BLaER1 (cell line): ENCODE measurements at regions not wholly inside any gene's neighbourhood (a gene's known extent, or its start where the extent isn't known, plus 50 kb on each side); places are given as distances from the start of the nearest gene placed in this dataset.
"Not testable (repeated sequence)": the region's sequence is repeated elsewhere in the genome, so short reads cannot be mapped to it uniquely, and the experiment has no call there.

ENCODE experiments used
- H3K27ac ChIP-seq: shearing (Covaris generic); formaldehyde crosslinking; 2 replicates; pipeline ENCODE4 v1.8.1; 2022
- H3K27me3 ChIP-seq: shearing (Covaris generic); formaldehyde crosslinking; 2 replicates; pipeline ENCODE4 v1.8.1; 2022
- H3K36me3 ChIP-seq: shearing (Covaris generic); formaldehyde crosslinking; 2 replicates; pipeline ENCODE4 v1.8.1; 2022
- H3K4me1 ChIP-seq: shearing (Covaris generic); formaldehyde crosslinking; 2 replicates; pipeline ENCODE4 v1.8.1; 2022
- H3K4me2 ChIP-seq: shearing (Covaris generic); formaldehyde crosslinking; 2 replicates; pipeline ENCODE4 v1.8.1; 2022
- H3K4me3 ChIP-seq: shearing (Covaris generic); formaldehyde crosslinking; 2 replicates; pipeline ENCODE4 v1.8.1; 2022
- H3K9ac ChIP-seq: shearing (Covaris generic); formaldehyde crosslinking; 2 replicates; pipeline ENCODE4 v1.8.1; 2022
- H3K9me3 ChIP-seq: shearing (Covaris generic); formaldehyde crosslinking; 2 replicates; pipeline ENCODE4 v1.8.1; 2022
- H4K20me1 ChIP-seq: shearing (Covaris generic); formaldehyde crosslinking; 2 replicates; pipeline ENCODE4 v1.8.1; 2022
- Cebpa-rat ChIP-seq: shearing (Covaris generic); IDR thresholded peaks from 2 replicates; pipeline ENCODE4 v1.8.1; 2022

GRCh38 chr3:13142552-13143380, 69.5 kb upstream of the IQSEC1 start:
- Histone ChIP-seq H4K20me1 (peaks cover 9% of the 10 kb centered on the region; the same call in 1 of the 2 replicates), H3K4me3 (no peak overlapping the region), H3K9ac (no peak overlapping the region), H3K27ac (no peak overlapping the region), H3K4me1 (peaks cover 31% of the 10 kb centered on the region), H3K4me2 (no peak overlapping the region), H3K36me3 (no peaks in the 10 kb centered on the region), H3K27me3 (no peaks in the 10 kb centered on the region), H3K9me3 (peaks cover 6% of the 10 kb centered on the region; the same call in 1 of the 2 replicates)
- TF ChIP-seq Cebpa-rat = no peak

- no peaks in the 10 kb centered on the region for H3K36me3 ChIP-seq
- H3K4me3 ChIP-seq = no peak overlapping the region
- H3K9me3 ChIP-seq = peaks cover 6% of the 10 kb centered on the region; the same call in 1 of the 2 replicates
- no peak overlapping the region for H3K27ac ChIP-seq
- no peak for TF ChIP-seq Cebpa-rat
- H3K27me3 ChIP-seq = no peaks in the 10 kb centered on the region
- no peak overlapping the region for H3K4me2 ChIP-seq
- H3K9ac ChIP-seq = no peak overlapping the region
- peaks cover 31% of the 10 kb centered on the region for H3K4me1 ChIP-seq
- H4K20me1 ChIP-seq = peaks cover 9% of the 10 kb centered on the region; the same call in 1 of the 2 replicates
Observed at GRCh38 chr3:13141991-13142412, 68.8 kb upstream of the IQSEC1 start.

- Histone ChIP-seq H3K9ac (no peak overlapping the region), H3K4me2 (no peak overlapping the region), H4K20me1 (peaks cover 9% of the 10 kb centered on the region; the same call in 1 of the 2 replicates), H3K4me3 (no peak overlapping the region), H3K27ac (no peak overlapping the region), H3K27me3 (no peaks in the 10 kb centered on the region), H3K36me3 (no peaks in the 10 kb centered on the region), H3K4me1 (peaks cover 23% of the 10 kb centered on the region), H3K9me3 (peaks cover 6% of the 10 kb centered on the region; the same call in 1 of the 2 replicates)
- no peak for TF ChIP-seq Cebpa-rat
Observed at GRCh38 chr3:13141183-13141582, 68.0 kb upstream of the IQSEC1 start.

GRCh38 chr3:13140596-13140995, 67.4 kb upstream of the IQSEC1 start:
- Histone ChIP-seq H4K20me1 (peaks cover 9% of the 10 kb centered on the region; the same call in 1 of the 2 replicates), H3K36me3 (no peaks in the 10 kb centered on the region), H3K4me1 (peaks cover 22% of the 10 kb centered on the region), H3K27ac (no peak overlapping the region), H3K9me3 (peaks cover 6% of the 10 kb centered on the region; the same call in 1 of the 2 replicates), H3K4me3 (no peak overlapping the region), H3K4me2 (no peak overlapping the region), H3K9ac (no peak overlapping the region), H3K27me3 (no peaks in the 10 kb centered on the region)
- no peak for TF ChIP-seq Cebpa-rat

- peaks cover 14% of the 10 kb centered on the region for H3K4me1 ChIP-seq
- no peaks in the 10 kb centered on the region for H3K9me3 ChIP-seq
- H3K9ac ChIP-seq = no peak overlapping the region
- peaks cover 9% of the 10 kb centered on the region; the same call in 1 of the 2 replicates for H4K20me1 ChIP-seq
- no peak overlapping the region for H3K4me3 ChIP-seq
- H3K27ac ChIP-seq = no peak overlapping the region
- no peaks in the 10 kb centered on the region for H3K27me3 ChIP-seq
- H3K4me2 ChIP-seq = no peak overlapping the region
- no peak for TF ChIP-seq Cebpa-rat
- no peaks in the 10 kb centered on the region for H3K36me3 ChIP-seq
Observed at GRCh38 chr3:13139471-13140065, 66.3 kb upstream of the IQSEC1 start.

GRCh38 chr3:13138833-13139145, 65.6 kb upstream of the IQSEC1 start:
- Histone ChIP-seq H3K4me2 (no peak overlapping the region), H3K27me3 (no peaks in the 10 kb centered on the region), H3K4me1 (peaks cover 6% of the 10 kb centered on the region), H4K20me1 (peaks cover 9% of the 10 kb centered on the region; the same call in 1 of the 2 replicates), H3K4me3 (no peak overlapping the region), H3K27ac (no peak overlapping the region), H3K9me3 (no peaks in the 10 kb centered on the region), H3K36me3 (no peaks in the 10 kb centered on the region), H3K9ac (no peak overlapping the region)
- no peak for TF ChIP-seq Cebpa-rat

- no peak overlapping the region for H3K4me2 ChIP-seq
- no peak overlapping the region for H3K27ac ChIP-seq
- peaks cover 9% of the 10 kb centered on the region; the same call in 1 of the 2 replicates for H4K20me1 ChIP-seq
- no peak overlapping the region for H3K9ac ChIP-seq
- H3K4me3 ChIP-seq = no peak overlapping the region
- peaks cover 6% of the 10 kb centered on the region for H3K4me1 ChIP-seq
- TF ChIP-seq Cebpa-rat = no peak
- H3K36me3 ChIP-seq = no peaks in the 10 kb centered on the region
- H3K27me3 ChIP-seq = no peaks in the 10 kb centered on the region
- H3K9me3 ChIP-seq = no peaks in the 10 kb centered on the region
Observed at GRCh38 chr3:13137941-13138832, 65.0 kb upstream of the IQSEC1 start.

- H3K27ac ChIP-seq, H3K36me3 ChIP-seq, H3K9me3 ChIP-seq, H3K4me2 ChIP-seq, H3K9ac ChIP-seq, H4K20me1 ChIP-seq, H3K27me3 ChIP-seq, H3K4me3 ChIP-seq: not testable (repeated sequence)
- peaks cover 15% of the 10 kb centered on the region for H3K4me1 ChIP-seq
Observed at GRCh38 chr3:13136848-13137247, 63.6 kb upstream of the IQSEC1 start.

- peaks cover 9% of the 10 kb centered on the region; the same call in 1 of the 2 replicates for H4K20me1 ChIP-seq
- no peaks in the 10 kb centered on the region for H3K27me3 ChIP-seq
- no peak for TF ChIP-seq Cebpa-rat
Observed at GRCh38 chr3:13136426-13136825, 63.2 kb upstream of the IQSEC1 start.

More at GRCh38 chr3:13136426-13136825, 63.2 kb upstream of the IQSEC1 start:
- no peak overlapping the region for H3K4me3 ChIP-seq
- H3K4me1 ChIP-seq = peaks cover 15% of the 10 kb centered on the region
- no peak overlapping the region for H3K4me2 ChIP-seq
- no peaks in the 10 kb centered on the region for H3K9me3 ChIP-seq
- no peaks in the 10 kb centered on the region for H3K36me3 ChIP-seq
- no peak overlapping the region for H3K27ac ChIP-seq
- no peak overlapping the region for H3K9ac ChIP-seq
